Trophoblast cell (in vitro differentiated cells and primary cell): ENCODE measurements at regions not wholly inside any gene's neighbourhood (a gene's known extent, or its start where the extent isn't known, plus 50 kb on each side); places are given as distances from the start of the nearest gene placed in this dataset.

Experiments used
- DNase-seq, 2 donors: peaks; one replicate each; pipeline ENCODE4 v3.0.0-alpha.2; 2016
- H2AFZ ChIP-seq: 2 replicates; pipeline ENCODE4 v1.6.1; 2013; ENCODE audit warnings: low read length, moderate library complexity, mild to moderate bottlenecking; ENCODE audit not compliant: insufficient read depth, poor library complexity
- H2AK5ac ChIP-seq: 2 replicates; pipeline ENCODE4 v1.6.1; 2013; ENCODE audit warnings: mild to moderate bottlenecking, low read length
- H2BK120ac ChIP-seq: 2 replicates; pipeline ENCODE4 v1.6.1; 2013; ENCODE audit warnings: low read length, mild to moderate bottlenecking, moderate library complexity; ENCODE audit not compliant: insufficient read depth, poor library complexity
- H2BK12ac ChIP-seq: 2 replicates; pipeline ENCODE4 v1.6.1; 2013; ENCODE audit warnings: mild to moderate bottlenecking, low read length, moderate library complexity
- H2BK5ac ChIP-seq: 2 replicates; pipeline ENCODE4 v1.6.1; 2013; ENCODE audit warnings: low read length, low read depth, moderate library complexity, mild to moderate bottlenecking; ENCODE audit not compliant: poor library complexity
- H3K14ac ChIP-seq: 2 replicates; pipeline ENCODE4 v1.6.1; 2013; ENCODE audit warnings: mild to moderate bottlenecking, low read length
- H3K18ac ChIP-seq: 2 replicates; pipeline ENCODE4 v1.6.1; 2013; ENCODE audit warnings: mild to moderate bottlenecking, low read length
- H3K23ac ChIP-seq: 2 replicates; pipeline ENCODE4 v1.6.1; 2013; ENCODE audit warnings: low read length
- H3K27ac ChIP-seq: 2 replicates; pipeline ENCODE4 v1.5.1; 2013; ENCODE audit warnings: low read depth, mild to moderate bottlenecking, inconsistent platforms, low read length, moderate library complexity
- H3K27me3 ChIP-seq: 2 replicates; pipeline ENCODE4 v1.6.1; 2013; ENCODE audit warnings: inconsistent platforms, mild to moderate bottlenecking, low read length, moderate library complexity; ENCODE audit not compliant: insufficient read depth
- H3K36me3 ChIP-seq, 2 experiments: 1 replicate in 1 of 2; 2 replicates in 1 of 2; pipeline ENCODE4 v1.6.1; 2013; ENCODE audit warnings: low read length in 2 of 2, mild to moderate bottlenecking in 2 of 2, moderate library complexity in 1 of 2; ENCODE audit not compliant: insufficient read depth in 2 of 2, control insufficient read depth in 1 of 2
- H3K4ac ChIP-seq: 2 replicates; pipeline ENCODE4 v1.6.1; 2013; ENCODE audit warnings: low read depth, mild to moderate bottlenecking, low read length, moderate library complexity
- H3K4me1 ChIP-seq, 2 experiments: 1 replicate in 1 of 2; 2 replicates in 1 of 2; pipeline ENCODE4 v1.6.1; 2013; ENCODE audit warnings: low read length in 2 of 2, mild to moderate bottlenecking in 2 of 2, moderate library complexity in 1 of 2; ENCODE audit not compliant: insufficient read depth in 2 of 2, control insufficient read depth in 1 of 2
- H3K4me2 ChIP-seq: 2 replicates; pipeline ENCODE4 v1.6.1; 2013; ENCODE audit warnings: inconsistent platforms, mild to moderate bottlenecking, low read length, moderate library complexity
- H3K4me3 ChIP-seq: 2 replicates; pipeline ENCODE4 v1.5.1; 2013; ENCODE audit warnings: mild to moderate bottlenecking, low read depth, low read length, inconsistent platforms
- H3K79me1 ChIP-seq: one replicate; pipeline ENCODE4 v1.6.1; 2013; ENCODE audit warnings: low read length
- H3K79me2 ChIP-seq: 2 replicates; pipeline ENCODE4 v1.6.1; 2013; ENCODE audit warnings: low read length, mild to moderate bottlenecking; ENCODE audit not compliant: control insufficient read depth, insufficient read depth, poor library complexity
- H3K9ac ChIP-seq: 2 replicates; pipeline ENCODE4 v1.6.1; 2013; ENCODE audit warnings: mild to moderate bottlenecking, low read length
- H3K9me3 ChIP-seq: 2 replicates; pipeline ENCODE4 v1.6.1; 2013; ENCODE audit warnings: low read depth, mild to moderate bottlenecking, control low read depth, inconsistent platforms, low read length; ENCODE audit not compliant: insufficient read depth
- H4K12ac ChIP-seq: 2 replicates; pipeline ENCODE4 v1.6.1; 2013; ENCODE audit warnings: low read depth, mild to moderate bottlenecking, low read length, moderate library complexity
- H4K8ac ChIP-seq: 2 replicates; pipeline ENCODE4 v1.6.1; 2013; ENCODE audit warnings: low read depth, mild to moderate bottlenecking, low read length, moderate library complexity
- H4K91ac ChIP-seq: one replicate; pipeline ENCODE4 v1.6.1; 2013; ENCODE audit warnings: low read depth, mild to moderate bottlenecking, low read length, moderate library complexity
- WGBS: extraction: QIAGEN DNeasy Blood & Tissue Kit; methylation state at CpG from one replicate; pipeline ENCODE4 v1.1.7; 2013; ENCODE audit warnings: missing lambda C conversion rate; ENCODE audit not compliant: insufficient read length, insufficient coverage; ENCODE audit errors: extremely low coverage; 5-methylcytosine and 5-hydroxymethylcytosine counted together

- no peaks in the 10 kb centered on the region for H3K79me1 ChIP-seq
- H3K9me3 ChIP-seq: no peaks in the 10 kb centered on the region
- no peak overlapping the region for H3K9ac ChIP-seq
- H3K4me1 ChIP-seq: peaks cover 0 to 4% of the 10 kb centered on the region in 2 experiments
- peak overlapping the region; percentile 33 for H3K23ac ChIP-seq
- no peak overlapping the region for H3K4me3 ChIP-seq
- no peaks in the 10 kb centered on the region for H3K79me2 ChIP-seq
- no peaks in the 10 kb centered on the region for H3K27me3 ChIP-seq
- no peak overlapping the region for H3K4me2 ChIP-seq
- no peak overlapping the region for H2BK12ac ChIP-seq
- no peak overlapping the region for H4K8ac ChIP-seq
- H2AK5ac ChIP-seq: no peak overlapping the region
- H4K12ac ChIP-seq: no peak overlapping the region
- no CpG with 5 or more reads among the region's 3 CpGs for WGBS
- H2AFZ ChIP-seq: no peak overlapping the region
- H3K14ac ChIP-seq: no peak overlapping the region
- DNase-seq: no peak
- H3K4ac ChIP-seq: no peak overlapping the region
- no peak overlapping the region for H2BK5ac ChIP-seq
- H4K91ac ChIP-seq: no peak overlapping the region
- H3K27ac ChIP-seq: no peak overlapping the region
- no peak overlapping the region for H3K18ac ChIP-seq
- no peaks in the 10 kb centered on the region for H3K36me3 ChIP-seq
- H2BK120ac ChIP-seq: no peak overlapping the region
These were observed 274.8 kb upstream of the TAC1 start for GRCh38 chr7:97457054-97457453.

- no peak overlapping the region for H2AK5ac ChIP-seq
- no peak overlapping the region for H3K18ac ChIP-seq
- no peak overlapping the region for H2BK12ac ChIP-seq
- H2BK5ac ChIP-seq: no peak overlapping the region
- H2AFZ ChIP-seq: no peak overlapping the region
- no peaks in the 10 kb centered on the region for H3K9me3 ChIP-seq
- H4K12ac ChIP-seq: no peak overlapping the region
- no peaks in the 10 kb centered on the region for H3K36me3 ChIP-seq
- no peak overlapping the region for H3K23ac ChIP-seq
- no peaks in the 10 kb centered on the region for H3K79me2 ChIP-seq
- H2BK120ac ChIP-seq: no peak overlapping the region
- H3K27me3 ChIP-seq: no peaks in the 10 kb centered on the region
- no peak overlapping the region for H3K14ac ChIP-seq
- H3K4ac ChIP-seq: no peak overlapping the region
- DNase-seq: no peak
- no peaks in the 10 kb centered on the region for H3K79me1 ChIP-seq
- peaks cover 0 to 2% of the 10 kb centered on the region in 2 experiments for H3K4me1 ChIP-seq
- H3K27ac ChIP-seq: no peak overlapping the region
- no peak overlapping the region for H4K91ac ChIP-seq
- H3K4me2 ChIP-seq: no peak overlapping the region
- no peak overlapping the region for H3K9ac ChIP-seq
- H4K8ac ChIP-seq: no peak overlapping the region
- H3K4me3 ChIP-seq: no peak overlapping the region
- no CpG with 5 or more reads among the region's 1 CpG for WGBS
These were observed 271.5 kb upstream of the TAC1 start for GRCh38 chr7:97460433-97460832.

GRCh38 chr7:97461596-97461995 lies 270.3 kb upstream of the TAC1 start:
- no peaks in the 10 kb centered on the region for H3K79me1 ChIP-seq
- H3K9ac ChIP-seq: no peak overlapping the region
- H3K14ac ChIP-seq: no peak overlapping the region
- H2BK120ac ChIP-seq: no peak overlapping the region
- H3K4me1 ChIP-seq: peaks cover 0 to 2% of the 10 kb centered on the region in 2 experiments
- no peak overlapping the region for H3K4me2 ChIP-seq
- H3K27me3 ChIP-seq: no peaks in the 10 kb centered on the region
- no peak overlapping the region for H2AK5ac ChIP-seq
- no peak overlapping the region for H4K91ac ChIP-seq
- H3K23ac ChIP-seq: no peak overlapping the region
- no peak overlapping the region for H2BK5ac ChIP-seq
- H3K9me3 ChIP-seq: no peaks in the 10 kb centered on the region
- H3K27ac ChIP-seq: no peak overlapping the region
- no peak for DNase-seq
- no peak overlapping the region for H4K12ac ChIP-seq
- H3K36me3 ChIP-seq: no peaks in the 10 kb centered on the region
- H3K4ac ChIP-seq: no peak overlapping the region
- H3K4me3 ChIP-seq: no peak overlapping the region
- no peaks in the 10 kb centered on the region for H3K79me2 ChIP-seq
- no peak overlapping the region for H3K18ac ChIP-seq
- H2BK12ac ChIP-seq: no peak overlapping the region
- no peak overlapping the region for H2AFZ ChIP-seq
- no peak overlapping the region for H4K8ac ChIP-seq

- H3K9ac ChIP-seq: no peak overlapping the region
- no peak overlapping the region for H4K12ac ChIP-seq
- H3K79me2 ChIP-seq: no peaks in the 10 kb centered on the region
- no peak overlapping the region for H3K27ac ChIP-seq
- no peaks in the 10 kb centered on the region for H3K4me1 ChIP-seq
- no peaks in the 10 kb centered on the region for H3K79me1 ChIP-seq
- WGBS: no CpG with 5 or more reads among the region's 2 CpGs
- H4K91ac ChIP-seq: no peak overlapping the region
- no peak overlapping the region for H3K4me3 ChIP-seq
- H2AFZ ChIP-seq: no peak overlapping the region
- H3K14ac ChIP-seq: no peak overlapping the region
- no peak overlapping the region for H3K4ac ChIP-seq
- H3K23ac ChIP-seq: no peak overlapping the region
- H2BK120ac ChIP-seq: no peak overlapping the region
- no peaks in the 10 kb centered on the region for H3K36me3 ChIP-seq
- no peaks in the 10 kb centered on the region for H3K9me3 ChIP-seq
- H4K8ac ChIP-seq: no peak overlapping the region
- no peaks in the 10 kb centered on the region for H3K27me3 ChIP-seq
- H2BK12ac ChIP-seq: no peak overlapping the region
- DNase-seq: no peak
- H2BK5ac ChIP-seq: no peak overlapping the region
- H3K18ac ChIP-seq: no peak overlapping the region
- no peak overlapping the region for H3K4me2 ChIP-seq
- no peak overlapping the region for H2AK5ac ChIP-seq
These were observed 265.8 kb upstream of the TAC1 start for GRCh38 chr7:97466071-97466470.
